ENCODE measurements at regions not wholly inside any gene's neighbourhood (a gene's known extent, or its start where the extent isn't known, plus 50 kb on each side); places are given as distances from the start of the nearest gene placed in this dataset.

GRCh38 chrX:98931216-98931615 lies 1478.9 kb downstream of the PCDH19 start:
- Histone ChIP-seq H3K27ac (ENCODE audit: low read depth, low read length) (no peak overlapping the region), H2BK20ac (ENCODE audit: low read length) (no peak overlapping the region), H3K79me2 (ENCODE audit: control insufficient read depth in 1 of 2, insufficient read depth in 2 of 2, low read length in 2 of 2) (no peaks in the 10 kb centered on the region), H3K23ac (ENCODE audit: insufficient read length) (no peak overlapping the region), H2BK5ac (ENCODE audit: low read depth, low read length) (no peak overlapping the region), H3K27me3 (replicated peaks in 1 of 4; ENCODE audit: control insufficient read depth in 3 of 4, extremely low read depth in 1 of 4, insufficient read depth in 3 of 4, low read length in 3 of 4) (no peaks in the 10 kb centered on the region), H3K9ac (replicated peaks in 1 of 4; ENCODE audit: extremely low read depth in 1 of 4, low read depth in 3 of 4, low read length in 3 of 4) (no peak overlapping the region), H3K4me2 (ENCODE audit: insufficient read depth in 1 of 2, low read depth in 2 of 2, low read length in 2 of 2) (no peak overlapping the region), H3K56ac (replicated peaks; ENCODE audit: insufficient read length, low read depth, low read length) (no peak overlapping the region), H2BK120ac (replicated peaks; ENCODE audit: low read depth, low read length) (no peak overlapping the region), H2AFZ (ENCODE audit: low read length) (no peak overlapping the region), H3K4me3 (ENCODE audit: extremely low read depth in 1 of 4, insufficient read depth in 2 of 4, low read depth in 3 of 4, low read length in 4 of 4) (no peak overlapping the region), H4K5ac (ENCODE audit: insufficient read length, low read depth, low read length) (no peak overlapping the region), H3K4me1 (replicated peaks in 1 of 4; ENCODE audit: control insufficient read depth in 3 of 4, insufficient read depth in 4 of 4, low read length in 3 of 4) (no peaks in the 10 kb centered on the region), H4K91ac (replicated peaks; ENCODE audit: insufficient read length, low read length) (no peak overlapping the region), H2AK5ac (ENCODE audit: low read depth, low read length) (no peak overlapping the region), H3K14ac (ENCODE audit: insufficient read length) (no peak overlapping the region), H3K4ac (replicated peaks; ENCODE audit: insufficient read length, low read depth, low read length) (no peak overlapping the region), H3K36me3 (ENCODE audit: control insufficient read depth in 2 of 4, insufficient read depth in 4 of 4, low read length in 3 of 4) (no peaks in the 10 kb centered on the region), H2BK15ac (ENCODE audit: low read length) (no peak overlapping the region), H3K9me3 (ENCODE audit: insufficient read depth in 2 of 2, low read depth in 1 of 2, low read length in 1 of 2) (no peaks in the 10 kb centered on the region), H4K8ac (ENCODE audit: extremely low read depth, insufficient read depth, low read length) (no peak overlapping the region), H3K79me1 (ENCODE audit: low read depth, low read length) (no peaks in the 10 kb centered on the region), H3K18ac (ENCODE audit: extremely low read depth, low read length) (no peak overlapping the region), H3K23me2 (ENCODE audit: low read depth, low read length) (no peaks in the 10 kb centered on the region), H2BK12ac (ENCODE audit: low read depth, low read length) (no peak overlapping the region), H4K20me1 (replicated peaks in 1 of 2; ENCODE audit: control insufficient read depth in 1 of 2, insufficient read depth in 2 of 2, low read length in 2 of 2) (no peaks in the 10 kb centered on the region)
- POLR2A ChIA-PET (ENCODE audit: partially characterized antibody) = no interaction called here
- no peak for TF ChIP-seq USF2 (IDR thresholded peaks at IDR 0.05; ENCODE audit: low read length)
- no peak for TF ChIP-seq SIRT6 (IDR thresholded peaks at IDR 0.05; ENCODE audit: low read length)
- no peak for TF ChIP-seq PHF8 (conservative IDR thresholded peaks at IDR 0.05; ENCODE audit: low read depth, low read length)
- no peak for TF ChIP-seq POLR2AphosphoS5 (IDR thresholded peaks at IDR 0.05; ENCODE audit: low read depth, low read length)
- TF ChIP-seq CBX8 (IDR thresholded peaks at IDR 0.05; ENCODE audit: borderline replicate concordance, low read depth, low read length) = no peak
- TF ChIP-seq KDM1A (IDR thresholded peaks at IDR 0.05; ENCODE audit: borderline replicate concordance, low read length) = no peak
- no peak for TF ChIP-seq GABPA (IDR thresholded peaks at IDR 0.05; ENCODE audit: borderline replicate concordance, insufficient read depth, low read length)
- no peak for TF ChIP-seq BACH1 (IDR thresholded peaks at IDR 0.05; ENCODE audit: low read length)
- no peak for TF ChIP-seq NANOG (IDR thresholded peaks at IDR 0.05; ENCODE audit: insufficient read depth, low read depth, low read length, poor library complexity, severe bottlenecking)
- TF ChIP-seq TAF1 (IDR thresholded peaks at IDR 0.05; ENCODE audit: low read depth, low read length) = no peak
- no peak for TF ChIP-seq SAP30 (IDR thresholded peaks at IDR 0.05; ENCODE audit: insufficient read depth, insufficient replicate concordance, low read length)
- TF ChIP-seq SP2 (IDR thresholded peaks at IDR 0.05; ENCODE audit: low read length) = no peak
- CTCF ChIA-PET (ENCODE audit: partially characterized antibody) = no interaction called here
- FAIRE-seq = no peak
- 80% methylated on average over 1 of the region's 1 CpG; no CpG with 5 or more reads in 1 of the 2 experiments for WGBS, 2 experiments (ENCODE audit: extremely low coverage in 1 of 2, insufficient coverage in 1 of 2, insufficient read length in 1 of 2, insufficient replicate concordance in 2 of 2, low coverage in 1 of 2, low lambda C conversion rate in 2 of 2, missing lambda C conversion rate in 1 of 2)
- no peak for DNase-seq (ENCODE audit: low read depth in 1 of 2, low spot score in 2 of 2)

Measured in H1 (cell line).